ENCODE measurements at regions not wholly inside any gene's neighbourhood (a gene's known extent, or its start where the extent isn't known, plus 50 kb on each side); places are given as distances from the start of the nearest gene placed in this dataset.
"Not testable (repeated sequence)": the region's sequence is repeated elsewhere in the genome, so short reads cannot be mapped to it uniquely, and the experiment has no call there.

GRCh38 chr19:31039151-31039550, 310.1 kb downstream of the TSHZ3 start:
- no peak for DNase-seq (ENCODE audit: low read depth in 2 of 2)

DNA sequence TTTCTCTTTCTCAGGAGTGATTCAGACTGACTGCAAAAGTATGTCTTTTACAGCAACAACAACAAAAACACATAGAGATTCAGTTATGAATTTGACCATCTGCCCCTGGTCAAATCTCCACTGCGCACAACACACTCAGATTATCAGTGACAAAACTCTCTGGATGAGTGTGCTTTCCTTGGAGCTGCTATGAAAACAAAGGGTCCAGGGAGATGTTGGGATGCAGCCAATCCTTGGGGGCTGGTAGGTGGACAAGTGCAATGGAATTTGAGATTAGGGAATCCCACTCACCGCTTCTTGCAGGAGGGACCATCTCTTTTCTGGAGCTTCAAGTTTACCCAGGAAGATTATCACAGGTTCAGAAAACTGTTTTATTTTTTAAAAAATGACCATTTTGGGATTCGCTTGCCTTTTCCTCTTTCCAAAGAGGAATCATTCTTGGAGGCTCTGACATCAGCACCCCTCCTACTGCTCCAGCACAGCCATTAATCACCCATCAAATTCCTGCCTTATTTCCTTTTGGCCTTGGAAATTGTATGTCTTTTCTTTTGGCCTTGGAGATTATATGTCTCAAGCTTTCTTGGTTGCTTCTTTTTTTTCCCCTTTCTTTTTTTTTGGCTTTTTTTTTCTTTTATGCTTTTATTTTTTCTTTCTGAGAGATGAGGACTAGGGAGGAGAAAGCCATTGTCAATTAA, 311.8 kb downstream of the TSHZ3 start:
- no peak for DNase-seq (ENCODE audit: low read depth in 2 of 2)

DNA sequence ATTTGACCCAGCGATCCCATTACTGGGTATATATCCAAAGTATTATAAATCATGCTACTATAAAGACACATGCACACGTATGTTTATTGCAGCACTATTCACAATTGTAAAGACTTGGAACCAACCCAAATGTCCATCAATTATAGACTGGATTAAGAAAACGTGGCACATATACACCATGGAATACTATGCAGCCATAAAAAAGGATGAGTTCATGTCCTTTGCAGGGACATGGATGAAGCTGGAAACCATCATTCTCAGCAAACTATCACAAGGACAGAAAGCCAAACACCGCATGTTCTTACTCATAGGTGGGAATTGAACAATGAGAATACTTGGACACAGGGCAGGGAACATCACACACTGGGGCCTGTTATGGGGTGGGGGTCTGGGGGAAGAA, 317.8 kb downstream of the TSHZ3 start:
- not testable (repeated sequence) for DNase-seq (ENCODE audit: low read depth in 2 of 2)

DNA sequence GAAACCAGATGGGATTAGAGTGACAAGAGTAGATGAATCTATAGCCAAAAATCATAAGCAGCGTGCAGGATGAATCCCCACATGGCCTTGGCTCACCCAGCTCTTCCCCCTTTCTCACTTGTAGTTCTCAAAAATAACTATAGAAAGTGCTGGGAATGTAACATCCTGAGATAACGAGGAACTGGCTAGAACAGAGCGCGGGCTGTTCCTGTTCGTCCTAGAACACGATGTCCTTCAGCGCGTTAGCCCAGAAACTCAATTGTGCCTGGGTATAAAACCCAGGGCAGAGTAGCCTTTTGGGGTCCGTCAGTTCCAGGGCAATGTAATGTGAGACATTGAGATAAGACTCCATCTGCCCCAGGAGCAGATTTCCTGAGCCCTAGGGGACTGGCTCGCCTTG, 326.2 kb downstream of the TSHZ3 start:
- no peak for DNase-seq (ENCODE audit: low read depth in 2 of 2)

GRCh38 chr19:31018936-31019335, 330.3 kb downstream of the TSHZ3 start:
- DNase-seq (ENCODE audit: low read depth in 2 of 2): no peak

GRCh38 chr19:31015778-31016177, 333.5 kb downstream of the TSHZ3 start:
- no peak for DNase-seq (ENCODE audit: low read depth in 2 of 2)

- DNase-seq (ENCODE audit: low read depth in 2 of 2): no peak
Measured at GRCh38 chr19:31014668-31015067, 334.6 kb downstream of the TSHZ3 start.

DNA sequence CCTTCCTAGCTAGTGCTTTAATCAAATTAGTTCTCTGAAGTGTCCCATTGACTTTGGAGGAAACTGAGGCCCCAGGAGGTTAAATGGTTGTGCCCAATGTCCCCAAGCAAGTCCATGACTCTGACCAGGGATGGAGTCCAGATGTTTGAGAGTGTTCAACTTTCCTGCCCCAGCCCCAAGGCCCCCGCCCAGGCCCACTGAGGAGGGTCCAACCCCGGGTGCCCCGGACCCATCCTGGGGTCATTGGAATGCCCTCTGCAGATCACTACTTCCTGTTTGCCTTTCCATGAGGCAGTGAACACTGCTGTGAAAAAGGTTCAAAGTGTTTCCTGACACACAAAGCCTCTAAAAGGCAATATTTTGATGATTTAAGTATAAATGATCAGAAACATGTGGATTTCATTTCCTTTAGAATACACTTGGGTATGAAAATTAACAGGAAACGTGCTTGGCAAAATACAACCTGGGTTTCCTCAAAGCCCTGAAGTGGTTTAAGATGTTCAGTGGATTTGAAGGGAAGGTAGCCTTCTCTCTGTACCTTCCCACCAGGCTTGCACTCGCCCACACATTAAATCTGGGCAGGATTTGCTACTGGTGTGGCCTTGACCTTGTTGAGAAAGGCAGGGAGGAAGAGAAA, 335.7 kb downstream of the TSHZ3 start:
- no peak for DNase-seq (ENCODE audit: low read depth in 2 of 2)

DNA sequence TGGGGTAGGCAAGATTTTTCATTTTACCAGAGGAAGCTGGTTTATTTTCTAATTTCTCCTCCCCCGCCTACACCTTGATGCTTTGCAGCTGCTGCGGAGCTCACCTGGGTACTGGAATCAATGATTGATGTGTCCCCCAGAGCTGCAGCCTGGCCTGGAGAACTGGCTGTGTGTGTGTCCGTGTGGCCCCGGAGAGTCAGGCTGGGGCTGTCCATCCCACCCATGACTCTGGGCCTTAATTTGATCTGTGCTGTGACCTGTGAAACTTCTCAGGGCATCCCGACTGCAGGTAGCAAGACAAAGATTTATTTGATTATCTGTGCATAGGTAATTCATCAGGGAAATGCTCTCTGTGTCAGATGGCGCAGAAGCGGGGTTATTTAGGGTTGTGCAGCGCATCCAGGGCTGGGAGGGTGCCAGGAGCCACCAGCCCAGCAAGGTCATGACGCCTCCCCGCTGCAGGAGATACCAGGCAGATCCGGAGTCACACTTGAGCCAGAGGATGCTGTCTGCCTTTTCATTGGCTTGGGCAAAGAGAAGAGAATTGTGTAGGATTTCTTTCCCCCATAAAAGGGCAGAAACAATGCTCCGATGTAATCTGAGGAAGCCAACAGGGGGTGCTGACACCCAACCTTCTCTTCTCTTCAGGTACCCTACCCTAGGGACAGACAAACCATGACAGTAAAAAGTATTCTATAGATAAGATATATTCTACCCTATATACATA, 346.6 kb downstream of the TSHZ3 start:
- DNase-seq (ENCODE audit: low read depth in 2 of 2): no peak

GRCh38 chr19:31001991-31002390, 347.2 kb downstream of the TSHZ3 start:
- DNase-seq (ENCODE audit: low read depth in 2 of 2): no peak

- DNase-seq (ENCODE audit: low read depth in 2 of 2): no peak
Measured at GRCh38 chr19:31000913-31001312, 348.3 kb downstream of the TSHZ3 start.

DNA sequence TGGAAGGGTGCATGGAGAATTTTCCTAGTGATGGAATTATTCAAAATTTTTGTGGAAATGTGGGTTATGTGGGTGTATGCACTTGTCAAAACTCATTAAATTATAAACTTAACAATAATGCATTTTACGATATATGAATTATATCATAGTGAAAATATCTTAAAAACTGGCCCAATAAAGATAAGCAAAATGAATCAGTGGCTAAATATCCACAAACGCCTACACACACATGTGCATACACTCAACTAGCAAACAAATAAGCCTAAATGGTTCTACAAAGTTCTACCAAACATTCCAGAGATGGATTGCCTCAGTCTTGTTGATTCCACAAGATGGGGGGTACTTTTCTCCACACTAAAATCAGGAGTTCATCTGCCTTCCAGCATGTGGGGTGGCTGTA, 349.5 kb downstream of the TSHZ3 start:
- DNase-seq (ENCODE audit: low read depth in 2 of 2): no peak

- no peak for DNase-seq (ENCODE audit: low read depth in 2 of 2)
Measured at GRCh38 chr19:30997222-30997621, 352.0 kb downstream of the TSHZ3 start.

- DNase-seq (ENCODE audit: low read depth in 2 of 2): no peak
Measured at GRCh38 chr19:30978639-30979038, 370.6 kb downstream of the TSHZ3 start.

- DNase-seq (ENCODE audit: low read depth in 2 of 2): no peak
Measured at GRCh38 chr19:30969591-30969990, 379.6 kb downstream of the TSHZ3 start.

GRCh38 chr19:30968841-30969399, 380.3 kb downstream of the TSHZ3 start:
- no peak for DNase-seq (ENCODE audit: low read depth in 2 of 2)

- DNase-seq (ENCODE audit: low read depth in 2 of 2): no peak
Measured at GRCh38 chr19:30968210-30968609, 381.0 kb downstream of the TSHZ3 start.

GRCh38 chr19:30966486-30966885, 382.8 kb downstream of the TSHZ3 start:
- DNase-seq (ENCODE audit: low read depth in 2 of 2): no peak

DNA sequence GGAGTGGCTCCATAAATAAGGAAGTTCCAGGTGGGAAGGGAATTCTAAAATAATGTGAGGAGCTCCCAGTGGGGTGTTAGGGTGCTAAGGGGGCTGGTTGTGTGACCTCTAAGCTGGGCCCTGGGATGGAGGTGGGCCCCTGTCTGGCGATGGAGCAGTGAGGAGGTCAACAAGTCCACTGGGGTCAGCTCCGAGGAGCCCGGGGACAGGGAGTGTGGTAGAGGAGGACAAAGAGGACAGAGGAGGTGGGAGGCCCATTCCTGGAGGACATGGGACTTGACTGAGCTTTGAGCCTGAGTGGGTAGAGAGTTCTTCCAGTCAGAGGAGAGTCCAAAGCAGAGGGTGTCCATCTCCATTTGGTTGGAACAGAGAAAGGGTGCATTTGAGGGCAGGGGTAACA, 390.2 kb downstream of the TSHZ3 start:
- DNase-seq (ENCODE audit: low read depth in 2 of 2): no peak

GRCh38 chr19:30955112-30956104, 393.8 kb downstream of the TSHZ3 start:
- DNase-seq (ENCODE audit: low read depth in 2 of 2): no peak

DNA sequence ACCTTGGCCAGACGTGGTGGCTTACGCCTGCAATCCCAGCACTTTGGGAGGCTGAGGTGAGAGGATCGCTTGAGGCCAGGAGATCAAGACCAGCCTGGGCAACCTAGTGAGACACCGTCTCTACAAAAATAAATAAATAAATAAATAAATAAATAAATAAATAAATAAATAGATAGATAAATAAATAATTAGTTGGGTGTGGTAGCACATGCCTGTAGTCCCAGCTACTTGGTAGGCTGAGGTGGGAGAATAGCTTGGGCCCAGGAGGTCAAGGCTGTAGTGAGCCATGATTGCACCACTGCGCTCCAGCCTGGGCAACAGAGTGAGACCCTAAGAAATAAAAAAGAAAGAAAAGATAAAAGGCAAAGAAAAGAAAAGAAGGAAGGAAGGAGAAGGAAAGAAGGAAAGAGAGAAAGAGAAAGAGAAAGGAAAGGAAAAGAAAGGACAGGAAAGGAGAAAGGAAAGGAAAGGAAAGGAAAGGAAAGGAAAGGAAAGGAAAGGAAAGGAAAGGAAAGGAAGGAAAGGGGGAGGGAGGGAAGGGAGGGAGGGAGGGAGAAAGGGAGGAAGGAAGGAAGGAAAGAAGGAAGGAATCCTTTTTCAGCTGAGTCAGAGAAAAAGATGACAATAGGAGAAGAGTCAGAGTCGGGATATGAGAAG, 404.8 kb downstream of the TSHZ3 start:
- DNase-seq (ENCODE audit: low read depth in 2 of 2): not testable (repeated sequence)
